ENCODE measurements at regions not wholly inside any gene's neighbourhood (a gene's known extent, or its start where the extent isn't known, plus 50 kb on each side); places are given as distances from the start of the nearest gene placed in this dataset.
"Not testable (repeated sequence)": the region's sequence is repeated elsewhere in the genome, so short reads cannot be mapped to it uniquely, and the experiment has no call there.

GRCh38 chr2:171266102-171266501, 105.4 kb upstream of the TLK1 start:
- no peak for DNase-seq

GRCh38 chr2:171261529-171261928, 100.8 kb upstream of the TLK1 start:
- DNase-seq, result not testable (repeated sequence)

- DNase-seq, result peak; percentile 59
These were observed 100.1 kb upstream of the TLK1 start for GRCh38 chr2:171260471-171261424.

GRCh38 chr2:171254666-171255065, 94.0 kb upstream of the TLK1 start:
- DNase-seq, result no peak

GRCh38 chr2:171253900-171254650, 93.4 kb upstream of the TLK1 start:
- DNase-seq, result no peak

GRCh38 chr2:171253279-171253678, 92.6 kb upstream of the TLK1 start:
- DNase-seq, result no peak

- DNase-seq, result no peak
These were observed 89.0 kb upstream of the TLK1 start for GRCh38 chr2:171249689-171250088.

GRCh38 chr2:171247741-171248662, 87.3 kb upstream of the TLK1 start:
- peak; percentile 52 for DNase-seq

- DNase-seq, result peak; percentile 22
These were observed 84.5 kb upstream of the TLK1 start for GRCh38 chr2:171244970-171245782.

- peak; percentile 43 for DNase-seq
These were observed 83.8 kb upstream of the TLK1 start for GRCh38 chr2:171244466-171244969.

- no peak for DNase-seq
These were observed 81.1 kb upstream of the TLK1 start for GRCh38 chr2:171241771-171242170.

- DNase-seq, result no peak
These were observed 78.3 kb upstream of the TLK1 start for GRCh38 chr2:171238946-171239345.

GRCh38 chr2:171237751-171238505, 77.2 kb upstream of the TLK1 start:
- no peak for DNase-seq

GRCh38 chr2:171235262-171235881, 74.7 kb upstream of the TLK1 start:
- DNase-seq, result no peak

- DNase-seq, result no peak
These were observed 69.5 kb upstream of the TLK1 start for GRCh38 chr2:171230176-171230575.

GRCh38 chr2:171228826-171229225, 68.1 kb upstream of the TLK1 start:
- DNase-seq, result no peak

- no peak for DNase-seq
These were observed 66.5 kb upstream of the TLK1 start for GRCh38 chr2:171227066-171227782.

GRCh38 chr2:171226461-171226860, 65.8 kb upstream of the TLK1 start:
- DNase-seq, result no peak

- no peak for DNase-seq
These were observed 65.3 kb upstream of the TLK1 start for GRCh38 chr2:171225989-171226388.
